HL-60 (cell line): ENCODE measurements at regions not wholly inside any gene's neighbourhood (a gene's known extent, or its start where the extent isn't known, plus 50 kb on each side); places are given as distances from the start of the nearest gene placed in this dataset.

Source experiments
- DNase-seq, 2 experiments: peaks; one replicate each; pipeline ENCODE4 v3.0.0-alpha.2; 2010 to 2020; ENCODE audit warnings: low read depth in 1 of 2, low spot score in 1 of 2
- H3K27ac ChIP-seq: fragments of 250-450 bp; sonication (Bioruptor Pico); replicated peaks from 2 replicates; pipeline ENCODE4 v1.5.1; 2020; ENCODE audit warnings: mild to moderate bottlenecking, moderate library complexity
- H3K27me3 ChIP-seq: fragments of 250-450 bp; sonication (Bioruptor Pico); 2 replicates; pipeline ENCODE4 v1.5.1; 2021; ENCODE audit warnings: mild to moderate bottlenecking, moderate library complexity; ENCODE audit not compliant: insufficient read depth, poor library complexity, severe bottlenecking
- H3K4me3 ChIP-seq: replicated peaks from 2 replicates; pipeline ENCODE4 v1.5.1; 2011; ENCODE audit warnings: mild to moderate bottlenecking, control low read depth, low read length; ENCODE audit not compliant: insufficient read depth
- CTCF ChIP-seq: IDR thresholded peaks from one replicate; pipeline ENCODE4 v1.5.1; 2011; ENCODE audit warnings: low read length, control low read depth, inconsistent platforms; ENCODE audit not compliant: insufficient read depth
- GABPA ChIP-seq: IDR thresholded peaks from 2 replicates; pipeline ENCODE4 v1.6.1; 2012; ENCODE audit warnings: low read depth
- POLR2AphosphoS5 ChIP-seq: IDR thresholded peaks from 2 replicates; pipeline ENCODE4 v1.6.1; 2012; ENCODE audit warnings: low read depth
- REST ChIP-seq: IDR thresholded peaks from 2 replicates; pipeline ENCODE4 v1.6.1; 2012; ENCODE audit warnings: low read depth; ENCODE audit not compliant: insufficient replicate concordance
- SPI1 ChIP-seq: IDR thresholded peaks from 2 replicates; pipeline ENCODE4 v1.6.1; 2012; ENCODE audit warnings: low read depth, mild to moderate bottlenecking, borderline replicate concordance

GRCh38 chr3:28758115-28758514 lies 409.5 kb upstream of the AZI2 start:
- DNase-seq, result no peak
- H3K4me3 ChIP-seq, result no peak overlapping the region
- H3K27me3 ChIP-seq, result no peaks in the 10 kb centered on the region
- no peak for TF ChIP-seq CTCF
- TF ChIP-seq SPI1, result no peak
- TF ChIP-seq POLR2AphosphoS5, result no peak
- no peak for TF ChIP-seq REST
- no peak for TF ChIP-seq GABPA
- H3K27ac ChIP-seq, result no peak overlapping the region

GRCh38 chr3:28761375-28761774 lies 412.8 kb upstream of the AZI2 start:
- Histone ChIP-seq H3K27ac (no peak overlapping the region), H3K27me3 (no peaks in the 10 kb centered on the region), H3K4me3 (no peak overlapping the region)
- DNase-seq, result no peak
- TF ChIP-seq POLR2AphosphoS5, result no peak

- Histone ChIP-seq H3K27me3 (no peaks in the 10 kb centered on the region), H3K27ac (no peak overlapping the region), H3K4me3 (no peak overlapping the region)
- no peak for DNase-seq
- no peak for TF ChIP-seq REST
- TF ChIP-seq SPI1, result no peak
- TF ChIP-seq GABPA, result no peak
- TF ChIP-seq POLR2AphosphoS5, result no peak
- TF ChIP-seq CTCF, result no peak
Observed at GRCh38 chr3:28765194-28765593, 416.6 kb upstream of the AZI2 start.

- H3K4me3 ChIP-seq, result no peak overlapping the region
- no peak for TF ChIP-seq SPI1
- TF ChIP-seq REST, result no peak
- TF ChIP-seq GABPA, result no peak
- TF ChIP-seq POLR2AphosphoS5, result no peak
- no peak for TF ChIP-seq CTCF
- no peak overlapping the region for H3K27ac ChIP-seq
- no peak for DNase-seq
- H3K27me3 ChIP-seq, result no peaks in the 10 kb centered on the region
Observed at GRCh38 chr3:28768439-28768838, 419.8 kb upstream of the AZI2 start.
